ENCODE measurements at regions not wholly inside any gene's neighbourhood (a gene's known extent, or its start where the extent isn't known, plus 50 kb on each side); places are given as distances from the start of the nearest gene placed in this dataset.

- H3K4me1 ChIP-seq (replicated peaks): no peaks in the 10 kb centered on the region
- H3K36me3 ChIP-seq: no peaks in the 10 kb centered on the region
- peaks cover 3% of the 10 kb centered on the region for H3K27me3 ChIP-seq (replicated peaks; ENCODE audit: insufficient read depth)
- TF ChIP-seq POLR2AphosphoS5 (IDR thresholded peaks at IDR 0.05): no peak
- TF ChIP-seq, protein P1, sequence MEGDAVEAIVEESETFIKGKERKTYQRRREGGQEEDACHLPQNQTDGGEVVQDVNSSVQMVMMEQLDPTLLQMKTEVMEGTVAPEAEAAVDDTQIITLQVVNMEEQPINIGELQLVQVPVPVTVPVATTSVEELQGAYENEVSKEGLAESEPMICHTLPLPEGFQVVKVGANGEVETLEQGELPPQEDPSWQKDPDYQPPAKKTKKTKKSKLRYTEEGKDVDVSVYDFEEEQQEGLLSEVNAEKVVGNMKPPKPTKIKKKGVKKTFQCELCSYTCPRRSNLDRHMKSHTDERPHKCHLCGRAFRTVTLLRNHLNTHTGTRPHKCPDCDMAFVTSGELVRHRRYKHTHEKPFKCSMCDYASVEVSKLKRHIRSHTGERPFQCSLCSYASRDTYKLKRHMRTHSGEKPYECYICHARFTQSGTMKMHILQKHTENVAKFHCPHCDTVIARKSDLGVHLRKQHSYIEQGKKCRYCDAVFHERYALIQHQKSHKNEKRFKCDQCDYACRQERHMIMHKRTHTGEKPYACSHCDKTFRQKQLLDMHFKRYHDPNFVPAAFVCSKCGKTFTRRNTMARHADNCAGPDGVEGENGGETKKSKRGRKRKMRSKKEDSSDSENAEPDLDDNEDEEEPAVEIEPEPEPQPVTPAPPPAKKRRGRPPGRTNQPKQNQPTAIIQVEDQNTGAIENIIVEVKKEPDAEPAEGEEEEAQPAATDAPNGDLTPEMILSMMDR (IDR thresholded peaks at IDR 0.05): no peak
- TF ChIP-seq POLR2A (IDR thresholded peaks at IDR 0.05): no peak
- H3K4me3 ChIP-seq: no peak overlapping the region
- intact Hi-C loops (cut with DNase I): no loop called here
- WGBS: 82% methylated on average over 4 of the region's 4 CpGs
- H3K27ac ChIP-seq: no peak overlapping the region
- no peaks in the 10 kb centered on the region for H3K9me3 ChIP-seq
- no peak for DNase-seq (ENCODE audit: low spot score)
Measured at GRCh38 chr22:27239520-27239919, 562.0 kb downstream of the MN1 start.

DNA sequence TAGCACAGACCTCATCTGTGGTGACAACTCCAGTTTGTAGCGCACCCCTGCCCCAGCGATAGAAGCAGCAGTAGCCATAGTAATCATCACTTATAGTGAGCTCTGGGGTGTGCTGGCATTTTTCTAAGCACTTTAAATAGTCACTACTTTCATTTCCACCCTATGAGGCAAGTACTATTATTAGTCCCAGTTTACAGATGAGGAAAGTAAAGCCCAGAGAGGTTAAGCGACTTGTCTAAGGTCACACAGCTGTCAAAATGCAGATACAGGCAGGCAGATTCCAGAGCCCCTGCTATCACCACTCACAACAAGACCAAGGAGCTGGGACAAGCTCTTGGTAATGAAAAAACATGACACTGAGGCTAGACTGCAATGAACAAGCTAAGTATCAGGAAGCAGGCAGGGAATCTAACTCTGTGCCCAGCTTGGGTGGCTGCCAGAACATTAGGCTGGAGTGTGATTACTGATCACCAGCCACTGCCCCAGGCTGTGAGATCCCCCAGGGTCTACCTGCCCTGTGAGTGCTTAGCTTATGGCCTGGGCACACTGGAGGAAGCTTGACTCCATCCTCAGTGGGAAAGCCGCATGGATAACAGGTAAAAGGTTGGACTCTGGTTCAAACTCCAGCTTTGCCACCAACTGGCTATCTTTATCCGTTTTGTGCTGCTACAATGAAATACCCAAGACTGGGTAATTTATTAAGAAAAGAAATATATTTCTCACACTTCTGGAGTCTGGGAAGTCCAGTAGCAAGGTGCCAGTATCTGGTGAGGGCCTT lies 561.1 kb downstream of the MN1 start:
- TF ChIP-seq POLR2A (IDR thresholded peaks at IDR 0.05) (no peak), POLR2AphosphoS5 (IDR thresholded peaks at IDR 0.05) (no peak)
- TF ChIP-seq, protein P1 (IDR thresholded peaks at IDR 0.05): no peak
- Histone ChIP-seq H3K36me3 (no peaks in the 10 kb centered on the region), H3K4me3 (no peak overlapping the region), H3K9me3 (no peaks in the 10 kb centered on the region), H3K27me3 (replicated peaks; ENCODE audit: insufficient read depth) (peaks cover 3% of the 10 kb centered on the region), H3K4me1 (replicated peaks) (no peaks in the 10 kb centered on the region), H3K27ac (no peak overlapping the region)
- WGBS: 85% methylated on average over 5 of the region's 5 CpGs
- intact Hi-C loops (cut with DNase I): no loop called here
- no peak for DNase-seq (ENCODE audit: low spot score)

- Histone ChIP-seq H3K36me3 (no peaks in the 10 kb centered on the region), H3K9me3 (no peaks in the 10 kb centered on the region), H3K27ac (no peak overlapping the region), H3K27me3 (replicated peaks; ENCODE audit: insufficient read depth) (peaks cover 3% of the 10 kb centered on the region), H3K4me3 (no peak overlapping the region), H3K4me1 (replicated peaks) (no peaks in the 10 kb centered on the region)
- 48% methylated on average over 8 of the region's 8 CpGs for WGBS
- TF ChIP-seq, protein P1 (IDR thresholded peaks at IDR 0.05): no peak
- TF ChIP-seq POLR2AphosphoS5 (IDR thresholded peaks at IDR 0.05): no peak
- TF ChIP-seq POLR2A (IDR thresholded peaks at IDR 0.05): no peak
- no peak for DNase-seq (ENCODE audit: low spot score)
- intact Hi-C loops (cut with DNase I): no loop called here
Measured at GRCh38 chr22:27241430-27242321, 559.9 kb downstream of the MN1 start.

GRCh38 chr22:27242474-27242873 lies 559.1 kb downstream of the MN1 start:
- WGBS: 73% methylated on average over 6 of the region's 6 CpGs

More at GRCh38 chr22:27242474-27242873, 559.1 kb downstream of the MN1 start:
- Histone ChIP-seq H3K9me3 (no peaks in the 10 kb centered on the region), H3K27ac (no peak overlapping the region), H3K27me3 (replicated peaks; ENCODE audit: insufficient read depth) (peaks cover 3% of the 10 kb centered on the region), H3K4me1 (replicated peaks) (no peaks in the 10 kb centered on the region), H3K4me3 (no peak overlapping the region), H3K36me3 (no peaks in the 10 kb centered on the region)
- TF ChIP-seq POLR2A (IDR thresholded peaks at IDR 0.05) (no peak), POLR2AphosphoS5 (IDR thresholded peaks at IDR 0.05) (no peak)
- TF ChIP-seq, protein P1 (IDR thresholded peaks at IDR 0.05): no peak
- DNase-seq (ENCODE audit: low spot score): no peak
- intact Hi-C loops (cut with DNase I): no loop called here

Data from prostate gland (tissue), 2 donors.